K562 (cell line): ENCODE measurements at regions not wholly inside any gene's neighbourhood (a gene's known extent, or its start where the extent isn't known, plus 50 kb on each side); places are given as distances from the start of the nearest gene placed in this dataset.

ENCODE experiments used
- BCL6 ChIP-seq: fragments of 250-450 bp; sonication (Bioruptor Pico); IDR thresholded peaks from 2 replicates; pipeline ENCODE4 v1.4.0; 2020
- BMI1 ChIP-seq: fragments of 150-350 bp; IDR thresholded peaks from 2 replicates; pipeline ENCODE4 v1.6.1; 2014; ENCODE audit warnings: low read length
- DACH1 ChIP-seq: fragments of 450-650 bp; IDR thresholded peaks from 2 replicates; pipeline ENCODE4 v1.6.1; 2018; ENCODE audit not compliant: partially characterized antibody
- E2F4 ChIP-seq: sonication (generic); formaldehyde crosslinking; IDR thresholded peaks from 2 replicates; pipeline ENCODE4 v1.8.0; 2022; ENCODE audit warnings: mild to moderate bottlenecking, low read depth, missing genetic modification reagents
- FUS ChIP-seq: fragments of 200-400 bp; formaldehyde crosslinking; optimal IDR thresholded peaks from 2 replicates; pipeline ENCODE3; 2017; ENCODE audit warnings: low read depth, low read length
- HMBOX1 ChIP-seq: sonication (generic); IDR thresholded peaks from 2 replicates; pipeline ENCODE4 v1.6.1; 2016
- HMGXB4 ChIP-seq: sonication (generic); formaldehyde crosslinking; IDR thresholded peaks from 2 replicates; pipeline ENCODE4 v1.8.1; 2023; ENCODE audit warnings: mild to moderate bottlenecking, missing genetic modification reagents
- SMARCE1 ChIP-seq: fragments of 450-650 bp; IDR thresholded peaks from 2 replicates; pipeline ENCODE4 v1.7.1; 2016; ENCODE audit warnings: mild to moderate bottlenecking
- TAL1 ChIP-seq: fragments of 450-650 bp; IDR thresholded peaks from 2 replicates; pipeline ENCODE4 v1.6.1; 2016; ENCODE audit warnings: mild to moderate bottlenecking
- ZNF282 ChIP-seq: sonication (generic); formaldehyde crosslinking; IDR thresholded peaks from 2 replicates; pipeline ENCODE4 v1.8.1; 2023; ENCODE audit warnings: missing genetic modification reagents
- ZNF3 ChIP-seq: fragments of 250-450 bp; sonication (Bioruptor Pico); IDR thresholded peaks from 2 replicates; pipeline ENCODE4 v1.5.0; 2021; ENCODE audit warnings: mild to moderate bottlenecking, moderate library complexity
- ZNF41 ChIP-seq: fragments of 250-450 bp; sonication (Bioruptor Pico); conservative IDR thresholded peaks from 2 replicates; pipeline ENCODE4 v1.4.0; 2020; ENCODE audit warnings: mild to moderate bottlenecking
- ZNF609 ChIP-seq: sonication (generic); formaldehyde crosslinking; IDR thresholded peaks from 2 replicates; pipeline ENCODE4 v1.8.1; 2023; ENCODE audit warnings: missing genetic modification reagents, mild to moderate bottlenecking, borderline replicate concordance

GRCh38 chr19:28521614-28522544 lies 691.1 kb downstream of the UQCRFS1 start (continued):
- TF ChIP-seq TAL1: no peak
- TF ChIP-seq DACH1: no peak
- TF ChIP-seq BCL6 (CRISPR knock-in tag): peak; percentile 78; the same call in 1 of the 2 replicates
- TF ChIP-seq BMI1: no peak
- no peak for TF ChIP-seq ZNF3 (CRISPR knock-in tag)
- TF ChIP-seq HMBOX1: no peak
- no peak for TF ChIP-seq HMGXB4 (CRISPR knock-in tag)
- no peak for TF ChIP-seq E2F4 (CRISPR knock-in tag)
- no peak for TF ChIP-seq ZNF282 (CRISPR knock-in tag)
- 0 out of 2 replicates have a peak, but pooled peaks have one; percentile 66 for TF ChIP-seq ZNF41 (CRISPR knock-in tag)
- no peak for TF ChIP-seq ZNF609 (CRISPR knock-in tag)
- no peak for TF ChIP-seq SMARCE1
- TF ChIP-seq FUS: no peak
